H1 (cell line): ENCODE measurements at regions not wholly inside any gene's neighbourhood (a gene's known extent, or its start where the extent isn't known, plus 50 kb on each side); places are given as distances from the start of the nearest gene placed in this dataset.

Experiments used
- ATF2 ChIP-seq: IDR thresholded peaks from 2 replicates; pipeline ENCODE4 v1.6.1; 2012; ENCODE audit warnings: low read length, inconsistent platforms

DNA sequence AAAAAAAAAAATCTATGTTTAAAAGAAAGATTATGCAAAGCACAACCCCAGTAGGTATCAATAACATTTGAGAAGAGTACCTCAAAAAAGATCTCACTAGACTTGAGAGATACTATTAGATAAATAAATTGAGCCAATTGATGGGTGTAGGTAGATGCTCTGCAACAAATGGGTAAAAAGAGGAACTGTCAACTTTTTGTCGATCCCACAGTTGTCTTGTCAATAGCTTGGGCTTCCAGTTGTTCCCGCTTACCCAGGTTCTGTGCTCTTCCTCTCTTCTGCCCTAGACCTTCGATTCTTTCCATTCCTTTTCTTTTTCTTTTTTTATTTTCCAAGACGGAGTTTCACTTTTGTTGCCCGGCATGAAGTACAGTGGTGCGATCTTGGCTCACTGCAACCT is 226.9 kb downstream of the SOX4 start (continued):
- TF ChIP-seq ATF2 = no peak
- TF ChIP-seq, all 59 proteins: peak for 0
